ENCODE measurements at regions not wholly inside any gene's neighbourhood (a gene's known extent, or its start where the extent isn't known, plus 50 kb on each side); places are given as distances from the start of the nearest gene placed in this dataset.

GRCh38 chr3:174457758-174458157, 401.4 kb upstream of the NAALADL2 start:
- TF ChIP-seq CTCF (IDR thresholded peaks at IDR 0.05) (no peak), EP300 (IDR thresholded peaks at IDR 0.05; ENCODE audit: low read depth) (no peak)

Measured in transverse colon (tissue), 3 donors.